Stimulated activated CD8-positive, alpha-beta memory T cell treated with anti-CD3 and anti-CD28 coated beads, Interleukin-7, amount 100 ng/mL, for 48 hours (primary cell): ENCODE measurements at regions not wholly inside any gene's neighbourhood (a gene's known extent, or its start where the extent isn't known, plus 50 kb on each side); places are given as distances from the start of the nearest gene placed in this dataset.

Experiments
- DNase-seq, 2 donors: peaks; one replicate each; pipeline ENCODE4 v3.0.0-alpha.2; 2020; ENCODE audit warnings: low read depth in 1 of 2; ENCODE audit errors: extremely low read depth in 1 of 2

GRCh38 chr15:61798631-61799030 lies 261.6 kb downstream of the VPS13C start:
- DNase-seq = no peak

- DNase-seq = no peak
Observed at GRCh38 chr15:61796056-61796455, 264.2 kb downstream of the VPS13C start.

GRCh38 chr15:61794881-61795280 lies 265.4 kb downstream of the VPS13C start:
- DNase-seq = no peak

- no peak for DNase-seq
Observed at GRCh38 chr15:61794276-61794675, 266.0 kb downstream of the VPS13C start.

- no peak for DNase-seq
Observed at GRCh38 chr15:61784734-61785133, 275.5 kb downstream of the VPS13C start.

GRCh38 chr15:61780278-61780980 lies 279.8 kb downstream of the VPS13C start:
- no peak for DNase-seq

GRCh38 chr15:61777689-61778088 lies 282.6 kb downstream of the VPS13C start:
- no peak for DNase-seq

- no peak for DNase-seq
Observed at GRCh38 chr15:61769557-61769956, 290.7 kb downstream of the VPS13C start.

- no peak for DNase-seq
Observed at GRCh38 chr15:61768131-61768530, 292.1 kb downstream of the VPS13C start.

GRCh38 chr15:61764981-61765380 lies 295.3 kb downstream of the VPS13C start:
- DNase-seq = no peak

- DNase-seq = no peak
Observed at GRCh38 chr15:61764141-61764540, 296.1 kb downstream of the VPS13C start.

GRCh38 chr15:61762676-61763075 lies 297.6 kb downstream of the VPS13C start:
- no peak for DNase-seq

GRCh38 chr15:61759639-61760038 lies 300.6 kb downstream of the VPS13C start:
- DNase-seq = no peak

- no peak for DNase-seq
Observed at GRCh38 chr15:61756071-61756820, 304.0 kb downstream of the VPS13C start.

- no peak for DNase-seq
Observed at GRCh38 chr15:61755467-61755866, 304.8 kb downstream of the VPS13C start.

- no peak for DNase-seq
Observed at GRCh38 chr15:61753018-61753710, 307.1 kb downstream of the VPS13C start.

- DNase-seq = no peak
Observed at GRCh38 chr15:61752001-61752400, 308.2 kb downstream of the VPS13C start.

GRCh38 chr15:61750271-61751084 lies 309.8 kb downstream of the VPS13C start:
- DNase-seq = no peak

- no peak for DNase-seq
Observed at GRCh38 chr15:61749169-61749568, 311.1 kb downstream of the VPS13C start.

- no peak for DNase-seq
Observed at GRCh38 chr15:61748529-61748928, 311.7 kb downstream of the VPS13C start.

- no peak for DNase-seq
Observed at GRCh38 chr15:61746589-61746988, 313.7 kb downstream of the VPS13C start.
